GM12872 (cell line): ENCODE measurements at regions not wholly inside any gene's neighbourhood (a gene's known extent, or its start where the extent isn't known, plus 50 kb on each side); places are given as distances from the start of the nearest gene placed in this dataset.

Experiments used
- TF ChIP-seq, protein P1 (sequence below): IDR thresholded peaks from 3 replicates; pipeline ENCODE4 v1.5.1; 2011; ENCODE audit warnings: low read depth, mild to moderate bottlenecking, low read length, moderate library complexity; ENCODE audit not compliant: insufficient read depth

DNA sequence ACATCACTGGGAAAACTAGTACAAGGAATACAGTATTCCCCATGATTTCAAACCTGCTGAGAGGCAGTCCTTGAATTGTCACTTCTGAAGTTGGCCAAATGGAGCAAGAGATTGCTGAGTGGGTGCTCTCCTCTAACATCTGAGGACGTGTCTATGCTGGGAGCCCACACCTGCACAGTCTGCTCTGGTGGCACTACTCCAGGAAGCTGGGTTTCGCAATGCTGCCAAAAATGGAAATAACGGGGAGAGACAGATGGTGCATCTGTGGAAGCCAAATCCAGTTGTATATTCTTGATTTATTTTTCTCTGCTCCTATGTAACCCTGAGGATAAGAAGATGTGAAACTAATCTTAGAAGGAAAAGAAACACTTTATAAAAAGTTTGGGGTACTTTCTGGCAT, 240.1 kb upstream of the CTSO start:
- TF ChIP-seq, protein P1, sequence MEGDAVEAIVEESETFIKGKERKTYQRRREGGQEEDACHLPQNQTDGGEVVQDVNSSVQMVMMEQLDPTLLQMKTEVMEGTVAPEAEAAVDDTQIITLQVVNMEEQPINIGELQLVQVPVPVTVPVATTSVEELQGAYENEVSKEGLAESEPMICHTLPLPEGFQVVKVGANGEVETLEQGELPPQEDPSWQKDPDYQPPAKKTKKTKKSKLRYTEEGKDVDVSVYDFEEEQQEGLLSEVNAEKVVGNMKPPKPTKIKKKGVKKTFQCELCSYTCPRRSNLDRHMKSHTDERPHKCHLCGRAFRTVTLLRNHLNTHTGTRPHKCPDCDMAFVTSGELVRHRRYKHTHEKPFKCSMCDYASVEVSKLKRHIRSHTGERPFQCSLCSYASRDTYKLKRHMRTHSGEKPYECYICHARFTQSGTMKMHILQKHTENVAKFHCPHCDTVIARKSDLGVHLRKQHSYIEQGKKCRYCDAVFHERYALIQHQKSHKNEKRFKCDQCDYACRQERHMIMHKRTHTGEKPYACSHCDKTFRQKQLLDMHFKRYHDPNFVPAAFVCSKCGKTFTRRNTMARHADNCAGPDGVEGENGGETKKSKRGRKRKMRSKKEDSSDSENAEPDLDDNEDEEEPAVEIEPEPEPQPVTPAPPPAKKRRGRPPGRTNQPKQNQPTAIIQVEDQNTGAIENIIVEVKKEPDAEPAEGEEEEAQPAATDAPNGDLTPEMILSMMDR, result no peak

DNA sequence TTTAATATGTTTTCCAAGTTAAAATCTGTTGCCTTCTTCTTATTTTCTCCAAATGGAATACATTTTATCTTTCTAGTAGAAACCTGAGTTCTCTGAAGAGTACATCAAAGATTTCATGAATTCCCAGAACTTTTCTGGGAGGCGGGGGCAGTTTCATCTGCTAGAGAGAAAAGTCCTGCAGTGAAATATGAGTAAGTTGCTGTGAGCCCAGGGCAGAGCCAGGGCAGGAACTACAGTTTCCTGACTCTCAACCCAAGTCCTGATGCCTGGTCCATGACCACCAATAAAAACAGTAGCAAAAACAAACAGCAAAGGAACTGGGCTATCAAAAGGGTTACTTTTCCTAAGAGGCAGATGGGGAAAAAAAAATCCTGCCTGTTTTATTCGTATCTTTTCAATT, 239.4 kb upstream of the CTSO start:
- TF ChIP-seq, protein P1, result no peak

DNA sequence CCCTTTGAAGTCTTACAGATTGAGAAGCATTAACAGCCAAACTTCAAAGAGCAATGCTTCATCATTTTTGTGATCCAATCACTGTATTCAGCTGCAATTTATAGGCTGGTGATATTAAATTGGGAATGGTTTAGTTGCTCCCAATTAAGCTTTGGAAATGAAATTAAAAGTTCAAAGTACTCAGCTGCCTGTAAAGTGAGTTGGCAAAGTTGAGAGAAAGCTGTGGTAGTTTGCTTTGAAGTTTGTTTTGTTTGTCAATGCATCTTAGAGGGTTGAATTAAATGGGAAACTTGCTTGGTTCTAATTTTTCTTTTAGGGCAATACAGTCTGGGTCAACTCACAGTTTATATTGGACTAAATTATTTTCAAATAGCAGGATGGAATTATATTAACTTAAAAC, 238.4 kb upstream of the CTSO start:
- TF ChIP-seq, protein P1, result no peak

DNA sequence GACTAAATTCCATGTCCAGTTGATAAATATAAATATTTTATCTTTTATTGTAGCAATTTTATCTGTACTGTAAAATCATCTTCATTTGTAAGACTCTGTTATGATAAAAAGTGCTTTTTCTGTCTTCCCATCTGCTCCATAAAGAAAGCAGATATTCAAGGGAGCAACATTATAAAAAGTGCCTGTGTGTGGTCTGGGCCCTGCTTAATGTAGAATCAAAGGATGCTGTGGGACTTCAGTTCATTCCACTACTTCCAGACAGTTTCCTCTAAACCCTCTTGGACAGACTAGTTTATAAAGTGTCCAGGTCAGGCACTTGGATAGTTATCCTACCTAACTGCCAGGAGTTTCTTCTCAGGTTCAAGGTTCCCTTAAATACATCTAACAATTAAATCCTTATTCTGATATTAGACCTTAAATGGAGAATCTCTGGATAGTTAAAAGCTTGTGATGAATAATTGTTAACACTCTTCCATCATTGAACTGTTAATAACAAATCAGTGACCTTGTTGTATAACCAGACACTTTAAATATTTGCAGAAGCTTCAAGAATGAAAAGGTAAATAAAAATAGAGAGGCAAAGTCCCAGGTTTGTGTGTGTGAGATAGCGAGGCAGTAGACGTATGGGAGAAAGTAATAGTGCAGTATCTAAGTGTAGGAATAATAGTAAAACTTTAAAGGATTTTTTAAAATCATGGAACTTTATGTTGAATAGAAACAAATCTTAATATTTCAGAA, 237.5 kb upstream of the CTSO start:
- TF ChIP-seq, protein P1, result no peak

DNA sequence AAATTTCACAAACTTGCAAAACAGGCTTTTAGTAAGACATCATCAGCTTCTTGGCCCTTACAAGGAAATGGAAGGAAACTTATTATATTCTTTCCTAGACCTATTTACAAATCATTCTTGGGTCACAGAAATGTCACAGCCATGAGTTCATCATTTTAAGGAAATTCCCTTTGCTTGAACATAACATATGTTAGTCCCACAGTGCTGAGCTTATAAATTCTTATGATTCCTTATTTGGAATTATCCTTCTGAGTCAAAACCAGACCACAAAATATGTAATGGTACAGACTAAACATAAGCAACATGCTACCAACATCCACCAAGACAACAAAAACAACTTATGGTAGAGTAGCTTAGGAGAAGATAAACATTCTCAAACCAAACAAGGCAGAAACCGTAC, 236.9 kb upstream of the CTSO start:
- TF ChIP-seq, protein P1, result no peak

DNA sequence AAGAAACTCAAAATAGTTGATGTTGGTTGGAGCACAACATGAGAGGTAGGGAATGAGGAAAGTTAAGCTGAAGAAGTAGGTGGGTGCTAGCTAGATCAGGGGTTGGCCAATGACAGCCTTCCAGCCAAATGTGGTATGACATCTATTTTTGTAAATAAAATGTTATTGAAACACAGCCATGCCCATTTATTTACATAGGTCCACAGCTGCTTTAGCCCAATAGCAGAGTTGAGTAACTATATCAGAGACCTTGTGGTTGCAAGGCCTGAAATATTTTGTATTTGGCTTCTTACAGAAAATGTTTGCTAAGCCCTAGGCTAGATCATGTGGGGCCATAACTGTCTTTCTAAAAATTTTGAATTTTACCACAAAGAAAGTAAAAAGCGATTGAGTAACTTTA, 234.9 kb upstream of the CTSO start:
- TF ChIP-seq, protein P1, result no peak

DNA sequence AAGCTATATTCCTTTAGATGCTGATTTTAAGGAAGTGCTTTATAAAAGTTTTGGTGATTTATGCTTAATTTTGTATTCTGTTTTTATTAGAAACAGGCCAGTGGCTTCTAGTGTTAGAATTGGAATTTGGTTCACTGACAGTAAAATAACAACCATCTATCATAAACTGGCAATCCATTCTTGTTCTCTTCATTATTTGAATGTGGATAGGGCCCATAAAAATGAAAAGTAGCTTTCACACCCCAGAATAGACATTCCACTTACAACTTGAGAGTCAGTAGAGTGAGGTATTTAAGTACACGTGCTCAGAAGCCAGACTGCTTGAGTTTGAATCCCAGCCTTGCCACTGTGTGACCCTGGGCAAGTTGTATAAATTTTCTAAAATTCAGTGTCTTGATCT, 232.4 kb upstream of the CTSO start:
- TF ChIP-seq, protein P1, result no peak
